GM18861 (cell line): ENCODE measurements at regions not wholly inside any gene's neighbourhood (a gene's known extent, or its start where the extent isn't known, plus 50 kb on each side); places are given as distances from the start of the nearest gene placed in this dataset.

Source experiments
- ATAC-seq: cut with Tn5 transposase; IDR thresholded peaks from one replicate; pipeline ENCODE4 v1.9.1; 2021; ENCODE audit not compliant: unreplicated experiment

DNA sequence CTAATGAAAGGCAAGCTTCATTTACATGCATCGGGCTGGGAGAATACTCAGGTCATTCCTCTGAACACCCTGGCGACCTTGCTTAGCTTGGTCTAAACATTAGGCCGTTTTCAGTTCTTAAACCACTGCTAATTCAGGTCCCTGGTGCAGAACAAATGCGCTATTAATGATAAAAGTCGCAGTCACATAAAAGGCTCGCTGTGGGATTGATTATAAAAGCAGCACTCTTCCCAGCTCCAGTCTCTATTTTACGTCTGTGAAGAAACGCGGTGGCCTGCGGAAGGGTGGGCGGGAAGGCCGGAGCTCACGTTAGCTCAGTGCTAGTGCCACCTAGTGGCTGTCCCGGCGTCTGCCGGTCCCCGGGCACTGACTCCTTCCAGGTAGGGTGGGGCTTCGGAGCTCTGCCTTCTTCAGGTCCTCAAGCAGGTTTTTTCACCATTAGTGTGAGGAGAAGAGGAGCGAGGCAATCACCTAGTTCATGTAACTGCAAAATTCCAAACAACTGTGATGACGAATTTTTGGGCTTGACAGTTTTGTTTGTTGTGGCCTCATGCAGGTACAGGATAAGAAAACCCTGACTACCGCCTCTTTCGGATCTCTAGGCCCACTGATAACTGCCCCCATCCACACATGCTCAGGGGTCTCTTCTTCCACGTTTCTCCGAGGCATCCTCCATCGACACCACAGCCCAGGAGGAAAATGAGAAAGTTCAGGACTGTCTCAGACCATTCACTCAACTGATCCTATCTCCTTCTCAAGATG lies 66.5 kb upstream of the CLMP start:
- ATAC-seq: no peak

DNA sequence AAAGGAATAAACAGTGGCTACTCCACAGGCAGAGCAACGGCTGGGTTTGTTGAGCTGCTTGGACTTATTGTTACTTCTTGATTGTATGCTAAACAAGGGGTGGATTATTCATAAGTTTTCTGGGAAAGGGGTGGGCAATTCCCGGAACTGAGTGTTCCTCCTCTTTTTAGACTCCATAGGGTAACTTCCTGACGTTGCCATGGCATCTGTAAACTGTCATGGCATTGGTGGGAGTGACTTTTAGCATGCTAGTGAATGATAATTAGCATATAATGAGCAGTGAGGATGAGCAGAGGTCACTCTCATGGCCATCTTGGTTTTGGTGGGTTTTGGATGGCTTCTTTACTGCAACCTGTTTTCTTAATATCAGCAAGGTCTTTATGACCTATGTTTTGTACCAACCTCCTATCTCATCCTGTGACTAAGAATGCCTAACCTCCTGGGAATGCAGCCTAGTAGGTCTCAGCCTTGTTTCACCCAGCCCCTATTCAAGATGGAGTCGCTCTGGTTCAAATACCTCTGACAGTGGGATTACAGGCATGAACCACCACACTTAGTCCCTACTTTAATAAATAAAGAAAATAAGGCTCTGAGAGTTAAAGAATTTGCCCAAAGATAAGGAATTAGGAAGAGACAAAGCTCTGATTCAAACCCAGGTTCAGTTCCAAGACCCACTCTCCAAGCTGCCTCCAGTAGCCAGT lies 65.6 kb upstream of the CLMP start:
- no peak for ATAC-seq

DNA sequence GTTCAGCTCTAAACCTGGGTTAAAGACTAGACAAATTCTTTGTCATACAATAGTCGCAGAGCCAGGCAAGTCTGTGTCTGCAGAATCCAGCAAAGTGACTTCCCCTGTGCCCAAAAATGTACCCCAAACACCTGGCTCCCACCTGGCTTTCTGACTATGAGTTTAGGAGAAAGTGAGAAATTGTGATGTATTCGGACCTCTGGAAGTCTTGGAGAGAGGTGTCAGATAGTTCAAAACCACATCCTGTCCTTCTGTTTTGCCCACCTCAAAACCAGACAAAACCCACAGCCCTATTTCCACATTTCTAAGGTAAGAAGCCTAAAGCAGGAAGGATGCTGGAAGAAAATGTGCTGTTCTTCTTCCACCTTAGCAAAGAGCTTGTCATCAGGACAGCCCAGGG lies 63.8 kb upstream of the CLMP start:
- no peak for ATAC-seq

DNA sequence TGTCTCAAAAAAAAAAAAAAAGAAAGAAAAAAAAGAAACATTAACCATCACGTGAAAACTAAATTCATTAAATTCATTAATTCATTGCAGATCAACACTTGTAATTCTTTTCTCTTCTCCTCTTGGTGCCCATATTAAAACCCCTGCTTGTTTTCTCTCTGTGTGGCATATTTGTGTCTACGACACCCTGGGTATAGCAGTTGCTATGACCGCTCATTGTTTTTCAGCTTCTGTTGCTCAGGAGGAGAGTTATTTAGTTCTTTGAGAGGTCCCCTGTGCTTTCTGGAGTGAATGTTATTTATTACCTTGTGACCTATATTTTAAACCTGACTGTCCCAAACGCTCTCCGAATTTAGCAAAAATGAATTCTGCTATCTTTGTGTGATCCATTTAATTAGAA lies 62.3 kb upstream of the CLMP start:
- ATAC-seq: no peak

DNA sequence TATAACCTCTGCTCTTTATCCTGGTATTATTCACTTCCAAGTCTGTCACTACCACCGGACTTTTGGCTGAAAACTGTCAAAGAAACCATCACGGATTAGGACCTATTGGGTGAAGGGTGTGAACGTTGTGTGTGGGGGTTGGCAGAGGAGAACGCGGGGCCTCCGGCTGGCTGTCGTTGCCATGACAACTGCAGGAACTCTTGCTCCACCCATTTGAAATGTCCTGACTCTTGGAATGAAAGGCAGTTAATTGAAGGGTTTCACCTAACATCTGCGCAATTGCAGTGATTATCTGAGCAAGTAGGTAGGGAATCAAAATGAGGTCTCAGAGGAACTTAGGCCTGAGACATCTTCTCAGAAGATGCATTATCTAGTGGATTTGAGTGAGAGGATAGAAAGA lies 60.9 kb upstream of the CLMP start:
- no peak for ATAC-seq

DNA sequence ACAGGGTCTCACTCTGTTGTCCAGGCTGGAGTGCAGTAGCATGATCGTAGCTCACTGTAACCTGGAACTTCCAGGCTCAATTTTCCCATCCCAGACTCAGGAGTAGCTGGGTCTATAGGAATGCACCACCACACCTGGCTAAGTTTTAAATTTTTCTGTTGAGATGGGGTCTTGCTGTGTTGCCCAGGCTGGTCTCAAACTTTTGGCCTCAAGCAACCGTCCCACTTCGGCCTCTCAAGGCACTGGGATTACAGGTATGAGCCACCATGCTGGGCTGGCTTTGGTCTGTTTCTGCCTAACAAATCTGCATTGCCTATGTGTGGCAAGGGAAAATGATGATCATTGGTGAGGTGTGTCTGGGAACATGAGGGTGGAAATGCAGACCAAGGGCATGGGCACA lies 59.3 kb upstream of the CLMP start:
- no peak for ATAC-seq

DNA sequence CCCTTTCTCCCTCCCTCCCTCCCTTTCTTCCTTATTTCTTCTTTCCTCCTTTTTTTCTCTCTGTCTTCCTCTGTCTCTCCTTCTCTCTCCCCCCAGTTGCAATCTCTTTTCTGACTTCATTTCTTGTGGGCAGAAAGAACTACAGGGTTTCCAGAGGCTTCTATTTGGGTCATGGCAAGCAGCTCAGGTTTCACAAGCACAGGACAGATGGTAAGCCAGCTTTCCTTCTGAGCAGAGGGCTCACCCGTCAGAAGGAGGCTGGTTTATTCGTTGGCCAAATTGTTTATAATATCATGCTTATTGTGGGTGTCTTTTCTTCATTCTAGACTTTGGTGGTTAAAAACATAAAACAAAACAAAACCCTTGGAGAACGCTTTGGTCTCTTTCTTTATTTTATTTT lies 58.9 kb upstream of the CLMP start:
- no peak for ATAC-seq

DNA sequence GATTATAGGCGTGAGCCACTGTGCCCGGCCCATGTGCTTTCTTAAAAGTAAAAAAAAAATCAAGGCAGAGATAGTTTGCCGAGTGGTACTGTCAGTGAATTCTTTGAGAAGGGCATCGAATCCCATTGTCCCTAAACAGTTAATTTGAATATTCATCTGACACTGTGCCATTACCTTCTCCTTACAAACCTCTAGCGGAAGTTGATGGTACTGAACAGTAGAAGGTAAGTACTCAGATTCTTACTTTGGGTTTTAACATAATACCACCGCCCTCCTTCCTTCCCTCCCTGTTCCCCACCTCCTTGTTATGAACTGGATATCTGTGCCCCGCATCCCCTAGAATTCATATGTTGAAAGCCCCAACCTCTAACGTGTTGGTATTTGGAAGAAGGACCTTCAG lies 58.2 kb upstream of the CLMP start:
- ATAC-seq: no peak

DNA sequence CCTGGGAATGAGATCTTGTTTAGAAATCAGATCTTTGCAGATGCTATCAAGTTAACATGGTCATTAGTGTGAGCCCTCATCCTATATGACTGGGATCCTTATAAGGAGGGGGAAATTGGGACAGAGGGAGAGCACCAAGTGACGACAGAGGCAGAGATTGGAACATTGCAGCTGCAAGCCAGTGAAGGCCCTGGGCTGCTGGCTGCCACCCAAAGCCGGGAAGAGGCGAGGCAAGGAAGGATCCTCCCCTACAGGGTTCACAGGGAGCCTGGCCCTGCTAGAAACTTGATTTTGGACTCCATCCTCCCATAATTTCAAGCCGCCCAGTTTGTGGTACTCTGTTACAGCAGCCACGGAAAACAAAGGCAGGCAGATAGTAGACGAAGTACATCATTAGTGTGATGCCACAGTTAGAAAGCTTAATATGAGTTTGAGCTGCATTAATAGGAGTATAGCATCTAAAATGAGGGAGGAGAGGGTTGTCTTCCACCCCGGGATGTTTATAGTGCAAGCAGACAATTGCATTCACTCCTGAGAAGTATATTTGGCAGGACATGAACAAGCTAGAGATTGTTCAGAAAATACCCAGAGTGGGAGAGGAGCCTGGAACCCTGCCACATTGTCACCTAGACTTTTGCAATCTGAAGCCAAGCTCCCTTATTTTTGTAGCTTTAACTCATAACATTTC lies 56.8 kb upstream of the CLMP start:
- ATAC-seq: no peak

DNA sequence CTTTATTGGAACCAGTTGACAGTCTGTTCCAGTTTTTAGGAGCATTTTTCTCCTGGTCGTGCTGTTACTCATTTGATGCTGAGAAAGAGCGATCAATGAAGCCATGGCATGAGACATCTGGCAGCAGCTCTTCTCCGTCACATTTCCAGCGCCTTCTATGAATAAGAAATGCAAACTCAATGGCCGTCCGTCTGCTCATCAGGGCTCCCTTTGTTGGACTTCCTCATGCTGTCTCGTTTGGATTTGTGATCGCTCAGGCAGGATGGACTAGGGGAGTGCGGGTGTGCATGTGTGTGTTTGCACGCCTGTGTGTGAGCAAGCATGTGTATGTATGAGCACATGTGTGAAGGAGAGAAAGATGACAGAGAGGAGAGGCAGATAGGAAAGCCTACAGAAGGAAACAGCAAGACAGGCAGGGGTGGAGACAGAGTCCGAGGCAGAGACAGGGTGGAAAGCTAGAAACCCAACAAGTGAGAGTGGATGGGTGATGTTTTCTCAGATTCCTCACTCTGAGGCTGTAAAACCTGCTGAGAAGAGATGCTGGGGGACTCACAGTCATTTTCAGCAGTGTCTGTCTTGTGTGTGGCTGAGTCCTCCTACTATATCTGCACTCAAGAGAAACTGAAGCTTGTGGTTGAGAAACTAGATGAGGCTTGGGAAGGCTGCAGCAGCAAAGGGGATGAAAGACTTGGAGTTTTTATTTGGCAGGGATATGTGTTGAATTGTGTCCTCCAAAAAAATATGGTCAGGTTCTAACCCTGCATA lies 56.0 kb upstream of the CLMP start:
- ATAC-seq: no peak

DNA sequence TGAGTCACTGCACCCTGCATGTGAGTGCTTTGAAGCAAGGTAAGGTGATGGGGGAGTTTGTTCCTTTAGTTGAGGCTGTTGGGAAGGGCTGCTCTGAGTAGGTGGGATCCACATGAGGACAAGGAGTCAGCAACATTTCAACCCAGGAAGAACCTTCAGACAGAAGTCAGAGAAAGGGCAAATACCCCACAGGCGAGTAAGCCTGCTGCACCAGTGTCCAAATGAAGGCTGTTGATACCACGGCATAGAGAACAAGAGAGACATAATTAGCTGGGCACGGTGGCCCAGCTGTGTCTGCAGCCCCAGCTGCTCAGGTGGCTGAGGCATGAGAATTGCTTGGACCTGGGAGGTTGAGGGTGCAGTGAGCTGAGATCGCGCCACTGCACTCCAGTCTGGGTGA lies 54.3 kb upstream of the CLMP start:
- ATAC-seq: no peak

DNA sequence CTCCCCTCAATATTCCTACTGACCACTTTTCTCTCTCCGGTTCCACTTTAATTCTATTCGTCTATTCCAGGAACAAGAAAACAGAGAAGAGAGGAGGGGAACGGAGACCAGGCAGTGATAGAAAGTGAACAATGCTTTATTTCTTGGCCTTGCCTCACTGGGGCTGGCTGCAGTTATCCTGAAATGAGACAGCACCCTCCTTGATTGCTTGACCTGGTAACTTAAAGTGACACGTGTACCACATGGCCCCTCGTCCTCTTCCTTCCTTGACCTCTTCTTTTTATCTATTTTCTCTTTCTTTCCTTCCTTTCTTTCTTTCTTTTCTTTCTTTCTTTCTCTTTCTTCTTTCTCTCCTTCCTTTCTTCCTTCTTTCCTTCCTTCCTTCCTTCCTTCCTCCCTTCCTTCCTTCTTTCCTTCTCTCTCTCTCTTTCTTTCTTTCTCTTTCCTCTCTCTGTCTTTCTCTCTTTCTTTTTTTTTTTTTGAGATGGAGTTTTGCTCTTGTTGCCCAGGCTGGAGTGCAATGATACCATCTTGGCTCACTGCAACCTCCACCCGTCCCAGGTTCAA lies 52.8 kb upstream of the CLMP start:
- no peak for ATAC-seq

DNA sequence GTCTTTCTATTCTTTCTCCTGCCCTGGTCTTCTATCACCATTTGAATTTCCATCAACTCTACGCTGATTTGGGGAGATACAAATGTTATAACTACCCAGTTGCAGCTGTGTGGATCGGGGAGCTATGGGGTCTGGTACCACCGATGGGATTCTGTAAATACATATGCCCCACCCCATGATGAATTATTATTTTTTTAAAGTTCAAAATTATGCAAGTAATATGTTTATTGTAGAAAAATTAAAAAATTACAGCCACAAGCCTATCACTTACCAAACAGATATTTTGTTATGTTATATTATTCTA lies 52.4 kb upstream of the CLMP start:
- no peak for ATAC-seq

DNA sequence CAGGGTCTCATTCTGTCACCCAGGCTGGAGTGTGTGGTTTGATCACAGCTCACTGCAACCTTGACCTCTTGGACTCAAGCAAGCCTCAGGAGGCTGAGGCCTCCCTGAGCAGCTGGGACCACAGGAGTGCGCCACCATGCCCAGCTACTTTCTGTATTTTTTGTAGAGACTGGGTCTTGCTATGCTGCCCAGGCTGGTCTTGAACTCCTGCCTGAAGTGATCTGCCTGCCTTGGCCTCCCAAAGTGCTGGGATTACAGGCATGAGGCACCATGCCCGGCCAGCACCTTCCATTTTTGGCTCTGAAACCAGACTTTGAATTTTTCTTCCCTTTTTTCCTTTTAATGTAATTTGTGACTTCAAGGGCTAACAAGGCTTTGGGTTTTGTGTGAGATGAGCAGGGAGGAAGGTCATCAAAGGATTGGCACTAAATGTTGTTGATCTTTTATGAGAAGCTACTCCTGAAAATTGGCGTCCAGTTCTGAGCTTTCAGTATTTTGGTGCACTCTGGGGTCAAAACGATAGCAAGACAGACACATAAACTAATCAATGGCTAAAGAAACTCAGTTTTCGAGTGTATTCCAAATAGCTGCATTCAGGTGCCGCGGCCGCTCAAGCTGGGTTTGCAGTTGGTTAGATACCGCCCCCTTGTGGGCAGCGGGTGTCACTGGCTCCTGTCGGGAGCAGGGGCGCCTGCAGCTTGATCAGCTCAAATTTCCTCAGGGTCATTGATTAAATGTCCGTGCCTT lies 51.9 kb upstream of the CLMP start:
- peak; percentile 72 for ATAC-seq

DNA sequence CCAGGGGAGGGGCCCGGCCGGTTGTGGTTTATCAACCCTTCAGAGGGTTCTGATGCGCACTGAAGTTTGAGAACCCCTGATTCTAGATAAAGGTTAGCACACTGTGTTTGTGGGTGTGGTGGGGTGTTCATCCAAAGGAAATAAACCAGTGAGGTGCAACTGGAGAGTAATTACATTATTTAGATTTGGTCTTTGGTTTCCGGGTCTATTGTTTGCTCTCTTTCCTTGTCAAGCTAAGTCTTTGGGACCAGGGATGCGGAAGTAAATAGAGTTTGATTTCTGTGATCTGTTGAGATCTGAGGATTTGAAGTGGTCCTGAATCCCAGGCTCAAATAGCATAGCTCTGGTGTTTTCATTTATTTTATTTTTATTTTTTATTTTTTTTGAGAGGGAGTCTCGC lies 50.5 kb upstream of the CLMP start:
- ATAC-seq: no peak
